IPS-20b (cell line): ENCODE measurements at regions not wholly inside any gene's neighbourhood (a gene's known extent, or its start where the extent isn't known, plus 50 kb on each side); places are given as distances from the start of the nearest gene placed in this dataset.

Source experiments
- H3K27ac ChIP-seq: one replicate; pipeline ENCODE4 v1.5.1; 2013; ENCODE audit warnings: low read length
- H3K27me3 ChIP-seq: 2 replicates; pipeline ENCODE4 v1.6.1; 2013; ENCODE audit warnings: mild to moderate bottlenecking, low read length, inconsistent platforms; ENCODE audit not compliant: insufficient read depth
- H3K36me3 ChIP-seq: 2 replicates; pipeline ENCODE4 v1.6.1; 2013; ENCODE audit warnings: low read depth, mild to moderate bottlenecking, inconsistent platforms, low read length, moderate library complexity; ENCODE audit not compliant: insufficient read depth
- H3K4me1 ChIP-seq: 2 replicates; pipeline ENCODE4 v1.6.1; 2013; ENCODE audit warnings: mild to moderate bottlenecking, control low read depth, inconsistent platforms, low read length, moderate library complexity; ENCODE audit not compliant: insufficient read depth
- H3K4me3 ChIP-seq: 2 replicates; pipeline ENCODE4 v1.5.1; 2013; ENCODE audit warnings: mild to moderate bottlenecking, low read length, inconsistent platforms
- H3K9ac ChIP-seq: 2 replicates; pipeline ENCODE4 v1.6.1; 2013; ENCODE audit warnings: low read depth, mild to moderate bottlenecking, inconsistent platforms, low read length, moderate library complexity
- H3K9me3 ChIP-seq: 2 replicates; pipeline ENCODE4 v1.6.1; 2013; ENCODE audit warnings: mild to moderate bottlenecking, low read depth, low read length, inconsistent platforms; ENCODE audit not compliant: insufficient read depth

DNA sequence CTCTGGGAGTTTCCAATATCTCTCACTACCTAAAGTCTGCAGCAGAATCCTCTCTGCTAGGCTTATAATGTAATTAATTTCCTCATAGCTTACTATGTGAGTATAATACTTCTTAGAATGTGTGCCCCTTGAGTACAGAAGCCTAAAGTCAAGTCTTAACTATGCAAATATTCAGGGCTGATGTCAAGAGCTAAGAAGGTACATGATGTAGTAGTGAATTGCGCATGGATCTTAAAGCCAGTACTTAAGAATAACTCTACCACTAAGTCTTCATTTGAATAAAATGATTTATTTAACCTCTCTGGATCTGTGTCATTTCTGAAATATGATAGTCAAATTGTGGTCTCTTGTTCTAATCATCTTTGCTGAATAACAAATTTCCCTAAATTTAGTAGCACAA lies 442.9 kb downstream of the DTWD2 start:
- Histone ChIP-seq H3K27ac (no peak overlapping the region), H3K4me1 (no peaks in the 10 kb centered on the region), H3K27me3 (no peaks in the 10 kb centered on the region)

DNA sequence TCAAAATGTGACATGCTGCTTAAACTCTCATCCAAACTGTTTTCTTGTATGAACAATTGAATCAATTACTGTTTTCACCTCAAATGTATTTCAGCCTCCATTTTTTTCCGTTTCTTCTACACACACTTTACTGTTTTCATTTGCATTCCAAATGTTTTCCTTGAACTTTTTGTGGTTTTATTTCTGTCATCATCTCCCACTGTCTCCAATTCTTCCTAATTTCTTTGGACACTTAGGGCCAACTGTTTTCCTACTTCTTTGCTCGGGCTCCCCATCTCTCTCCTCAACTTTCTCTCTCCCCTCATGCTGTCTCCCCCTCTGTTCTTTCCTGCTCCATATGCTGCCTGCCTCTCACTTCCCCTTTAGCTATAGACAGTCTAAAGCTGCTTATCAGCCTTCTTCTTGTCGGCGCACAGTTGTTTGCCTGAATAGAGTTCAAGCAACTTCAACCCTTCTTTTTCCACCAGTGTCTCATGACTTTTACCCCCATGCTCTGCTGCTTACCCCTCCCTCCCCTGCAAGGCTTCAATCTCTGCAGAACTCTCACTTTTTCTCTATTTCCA lies 443.4 kb downstream of the DTWD2 start:
- H3K4me1 ChIP-seq: no peaks in the 10 kb centered on the region
- H3K36me3 ChIP-seq: no peaks in the 10 kb centered on the region
- H3K9ac ChIP-seq: no peak overlapping the region
- H3K27ac ChIP-seq: no peak overlapping the region
- no peak overlapping the region for H3K4me3 ChIP-seq
- H3K9me3 ChIP-seq: peaks cover 13% of the 10 kb centered on the region
- no peaks in the 10 kb centered on the region for H3K27me3 ChIP-seq

More for the DNA sequence above, 442.9 kb downstream of the DTWD2 start:
- no peak overlapping the region for H3K4me3 ChIP-seq
- H3K36me3 ChIP-seq: no peaks in the 10 kb centered on the region
- peaks cover 8% of the 10 kb centered on the region for H3K9me3 ChIP-seq
- H3K9ac ChIP-seq: no peak overlapping the region

DNA sequence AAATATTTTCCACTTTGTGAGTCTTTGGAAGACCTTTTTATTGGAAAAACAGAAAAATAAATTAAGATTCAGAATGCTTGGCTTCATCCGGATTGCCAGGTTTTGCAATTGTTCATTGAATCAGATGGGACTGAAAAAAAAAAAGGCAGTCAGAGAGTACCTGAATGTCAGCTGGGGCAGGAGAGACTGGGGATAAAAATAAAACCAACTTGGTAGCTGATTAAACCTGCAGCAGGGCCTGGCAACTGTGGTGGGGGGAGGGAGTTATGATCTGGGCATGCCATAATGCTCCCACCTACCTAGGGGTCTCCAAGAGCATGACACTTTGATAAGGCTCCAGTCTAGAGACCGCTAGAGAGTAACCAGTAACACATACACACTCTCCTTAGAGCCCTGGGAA lies 454.4 kb downstream of the DTWD2 start:
- peaks cover 9% of the 10 kb centered on the region for H3K4me1 ChIP-seq
- H3K4me3 ChIP-seq: no peak overlapping the region
- no peaks in the 10 kb centered on the region for H3K36me3 ChIP-seq
- H3K9ac ChIP-seq: no peak overlapping the region
- no peaks in the 10 kb centered on the region for H3K9me3 ChIP-seq
- no peaks in the 10 kb centered on the region for H3K27me3 ChIP-seq
- no peak overlapping the region for H3K27ac ChIP-seq

DNA sequence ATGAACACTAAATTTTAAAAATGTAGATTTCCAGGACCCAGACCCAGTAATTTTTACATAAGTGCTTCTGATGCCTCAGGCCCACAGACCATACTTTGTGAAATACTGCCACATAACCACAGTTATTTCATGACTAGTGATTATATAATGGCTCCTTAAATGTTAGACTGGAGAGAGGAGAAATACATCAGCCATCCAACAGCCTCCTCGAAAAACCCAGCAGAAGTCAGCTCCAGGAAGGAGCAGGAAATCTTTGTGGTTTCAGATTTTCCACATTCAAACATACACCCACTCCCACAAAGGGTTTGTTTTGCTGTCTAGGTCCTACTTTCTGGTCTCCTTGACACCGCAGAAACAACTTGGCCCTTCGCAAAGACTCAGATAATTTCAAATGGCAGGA lies 455.2 kb downstream of the DTWD2 start:
- H3K36me3 ChIP-seq: no peaks in the 10 kb centered on the region
- peaks cover 9% of the 10 kb centered on the region for H3K4me1 ChIP-seq
- H3K4me3 ChIP-seq: no peak overlapping the region
- no peaks in the 10 kb centered on the region for H3K9me3 ChIP-seq
- no peak overlapping the region for H3K9ac ChIP-seq
- H3K27ac ChIP-seq: no peak overlapping the region
- no peaks in the 10 kb centered on the region for H3K27me3 ChIP-seq

DNA sequence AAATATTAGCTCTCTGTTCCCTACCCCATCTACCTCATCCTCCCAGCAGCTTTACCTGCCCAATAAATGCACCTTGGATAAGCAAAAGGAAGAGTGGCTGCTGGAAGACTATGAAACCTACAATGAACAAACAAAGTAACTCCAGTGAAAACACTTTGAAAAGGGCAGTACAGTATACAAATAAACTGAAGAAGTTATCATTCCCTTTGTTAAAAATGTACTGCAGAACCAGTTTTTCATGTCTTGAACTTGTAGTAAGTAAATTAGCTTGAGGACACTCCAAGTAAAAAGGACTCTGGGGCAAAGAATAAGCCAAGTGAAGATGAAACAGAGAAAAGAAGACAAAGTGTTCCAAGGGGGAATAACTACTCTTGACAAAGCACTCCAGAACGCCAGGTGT lies 457.1 kb downstream of the DTWD2 start:
- Histone ChIP-seq H3K9ac (no peak overlapping the region), H3K36me3 (no peaks in the 10 kb centered on the region), H3K27me3 (no peaks in the 10 kb centered on the region), H3K4me1 (peaks cover 9% of the 10 kb centered on the region), H3K9me3 (no peaks in the 10 kb centered on the region), H3K27ac (no peak overlapping the region), H3K4me3 (no peak overlapping the region)

- no peak overlapping the region for H3K27ac ChIP-seq
- peaks cover 13% of the 10 kb centered on the region for H3K4me1 ChIP-seq
- H3K36me3 ChIP-seq: no peaks in the 10 kb centered on the region
- no peak overlapping the region for H3K4me3 ChIP-seq
- no peak overlapping the region for H3K9ac ChIP-seq
- H3K9me3 ChIP-seq: no peaks in the 10 kb centered on the region
- no peaks in the 10 kb centered on the region for H3K27me3 ChIP-seq
These were observed 458.8 kb downstream of the DTWD2 start for GRCh38 chr5:118529361-118530144.

- Histone ChIP-seq H3K4me1 (0 out of 2 replicates have a peak, but pooled peaks cover 4% of the 10 kb centered on the region), H3K9ac (no peak overlapping the region), H3K9me3 (no peaks in the 10 kb centered on the region), H3K27ac (no peak overlapping the region), H3K27me3 (no peaks in the 10 kb centered on the region), H3K4me3 (no peak overlapping the region), H3K36me3 (no peaks in the 10 kb centered on the region)
These were observed 465.7 kb downstream of the DTWD2 start for GRCh38 chr5:118522626-118523025.

DNA sequence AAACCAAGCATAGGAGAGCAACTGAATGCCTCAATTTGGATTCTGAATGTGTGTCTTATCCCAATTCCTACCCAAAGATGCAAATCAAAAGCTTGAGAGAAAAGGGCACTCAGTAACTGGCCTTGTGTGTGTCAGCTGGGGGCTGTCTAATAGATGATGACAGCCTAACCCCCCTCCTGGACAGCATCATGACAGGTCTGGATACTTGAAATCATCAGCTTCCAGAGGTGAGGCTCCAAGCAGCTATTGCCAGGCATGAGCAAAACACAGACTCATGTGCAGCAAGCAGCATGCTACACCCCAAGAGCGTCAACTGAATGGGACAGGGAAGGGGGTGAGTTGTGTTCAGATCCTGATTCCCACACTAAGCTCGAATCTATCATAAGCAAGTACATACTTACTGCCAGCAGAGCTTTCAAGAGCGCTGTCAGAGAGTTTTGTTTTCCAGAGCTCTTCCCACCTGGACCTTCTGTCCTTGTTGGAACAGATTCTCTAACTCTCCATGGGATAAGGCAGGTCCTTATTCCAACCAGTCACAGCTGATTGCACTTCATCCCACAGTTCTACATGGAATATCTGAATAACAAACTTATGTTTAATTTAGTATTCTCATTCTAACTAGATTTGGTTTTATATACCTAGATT lies 467.5 kb downstream of the DTWD2 start:
- no peaks in the 10 kb centered on the region for H3K9me3 ChIP-seq
- no peak overlapping the region for H3K4me3 ChIP-seq
- H3K4me1 ChIP-seq: 0 out of 2 replicates have a peak, but pooled peaks cover 4% of the 10 kb centered on the region
- no peaks in the 10 kb centered on the region for H3K27me3 ChIP-seq
- H3K36me3 ChIP-seq: no peaks in the 10 kb centered on the region
- H3K27ac ChIP-seq: no peak overlapping the region
- no peak overlapping the region for H3K9ac ChIP-seq

DNA sequence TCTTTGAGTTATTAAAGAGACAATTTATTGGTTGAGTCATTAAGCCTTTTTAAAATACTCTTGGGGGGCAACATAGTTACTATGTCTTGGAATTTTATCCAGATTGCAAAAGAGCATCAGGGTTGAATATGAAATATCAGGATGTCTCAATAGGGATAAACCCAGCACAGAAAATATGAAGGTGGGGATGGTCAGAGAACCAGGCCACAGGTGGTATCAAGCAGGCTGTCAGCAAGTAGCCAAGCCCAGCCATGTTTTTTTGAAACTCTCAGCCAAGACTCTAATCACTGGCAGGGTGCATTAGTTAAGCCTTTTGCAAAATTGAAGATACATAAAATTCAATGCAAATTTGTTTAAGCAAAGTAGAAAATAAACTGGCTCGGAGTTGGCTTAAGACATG lies 468.9 kb downstream of the DTWD2 start:
- no peak overlapping the region for H3K9ac ChIP-seq
- no peaks in the 10 kb centered on the region for H3K4me1 ChIP-seq
- H3K27ac ChIP-seq: no peak overlapping the region
- no peaks in the 10 kb centered on the region for H3K9me3 ChIP-seq
- H3K36me3 ChIP-seq: no peaks in the 10 kb centered on the region
- H3K4me3 ChIP-seq: no peak overlapping the region
- no peaks in the 10 kb centered on the region for H3K27me3 ChIP-seq

DNA sequence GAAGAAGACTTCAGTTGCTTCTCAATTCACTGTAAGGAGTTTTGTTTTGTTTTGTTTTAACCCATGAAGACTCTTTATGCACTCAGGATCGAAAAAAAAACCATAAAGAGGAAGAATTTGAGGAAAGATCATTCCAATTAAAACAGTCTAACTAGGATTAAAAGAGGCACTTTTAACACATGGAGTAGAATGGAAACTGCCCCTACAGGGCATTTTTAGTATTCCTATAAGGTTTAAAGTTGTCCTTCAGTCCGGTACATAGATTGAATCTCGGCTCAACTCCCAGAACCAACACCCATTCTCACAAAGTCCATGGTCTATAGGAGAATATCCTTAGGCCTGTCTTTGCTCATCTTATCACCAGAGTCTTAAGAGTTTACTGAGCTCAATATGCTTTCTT lies 469.6 kb downstream of the DTWD2 start:
- Histone ChIP-seq H3K9me3 (no peaks in the 10 kb centered on the region), H3K27ac (no peak overlapping the region), H3K4me1 (no peaks in the 10 kb centered on the region), H3K36me3 (no peaks in the 10 kb centered on the region), H3K4me3 (no peak overlapping the region), H3K27me3 (no peaks in the 10 kb centered on the region), H3K9ac (no peak overlapping the region)

DNA sequence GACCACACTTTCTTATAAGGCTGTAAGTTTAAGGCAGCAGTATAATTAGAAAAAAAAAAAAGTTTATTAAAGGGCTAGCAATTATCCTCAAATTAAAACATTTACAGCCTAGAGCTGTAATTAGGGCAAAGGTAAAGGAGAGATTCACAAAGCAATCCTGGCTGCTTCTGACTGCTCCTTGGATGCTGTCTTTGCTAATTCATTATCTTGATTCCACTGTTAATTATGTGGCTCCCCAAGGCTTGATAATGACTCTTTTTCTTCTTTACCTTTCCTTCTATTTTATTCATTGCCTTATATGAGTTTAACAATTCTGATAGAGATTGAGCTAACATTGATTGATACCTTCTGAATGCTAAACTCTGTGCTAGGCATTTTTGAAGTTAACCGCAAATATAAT lies 476.5 kb downstream of the DTWD2 start:
- H3K36me3 ChIP-seq: no peaks in the 10 kb centered on the region

More for the DNA sequence above, 476.5 kb downstream of the DTWD2 start:
- no peak overlapping the region for H3K9ac ChIP-seq
- no peaks in the 10 kb centered on the region for H3K4me1 ChIP-seq
- no peak overlapping the region for H3K4me3 ChIP-seq
- no peaks in the 10 kb centered on the region for H3K27me3 ChIP-seq
- no peak overlapping the region for H3K27ac ChIP-seq
- H3K9me3 ChIP-seq: no peaks in the 10 kb centered on the region
